GM19324 (cell line): ENCODE measurements at regions not wholly inside any gene's neighbourhood (a gene's known extent, or its start where the extent isn't known, plus 50 kb on each side); places are given as distances from the start of the nearest gene placed in this dataset.
"Not testable (repeated sequence)": the region's sequence is repeated elsewhere in the genome, so short reads cannot be mapped to it uniquely, and the experiment has no call there.

Experiments used
- ATAC-seq: cut with Tn5 transposase; IDR thresholded peaks from one replicate; pipeline ENCODE4 v1.9.1; 2021; ENCODE audit warnings: mild to moderate bottlenecking, moderate library complexity; ENCODE audit not compliant: unreplicated experiment, low FRiP score

DNA sequence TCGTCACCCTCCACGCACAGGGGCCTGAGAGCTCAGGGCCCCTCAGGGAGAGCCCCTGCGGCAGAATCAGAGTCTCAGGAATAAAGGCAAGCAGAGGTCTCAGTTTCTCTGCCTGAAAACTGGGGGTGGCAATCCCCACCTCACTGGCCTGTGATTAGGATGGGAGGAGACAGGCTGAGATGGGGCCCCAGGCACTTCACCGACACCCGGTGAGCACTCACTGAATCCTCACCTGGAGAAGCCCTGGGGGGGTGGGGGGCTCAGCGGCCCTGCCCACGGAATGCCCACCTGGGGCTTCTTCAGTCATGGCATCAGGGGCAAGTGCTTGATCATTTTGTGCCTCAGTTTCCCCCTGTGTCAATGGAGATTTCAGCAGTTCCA is 192.0 kb downstream of the LAT start:
- ATAC-seq: not testable (repeated sequence)

DNA sequence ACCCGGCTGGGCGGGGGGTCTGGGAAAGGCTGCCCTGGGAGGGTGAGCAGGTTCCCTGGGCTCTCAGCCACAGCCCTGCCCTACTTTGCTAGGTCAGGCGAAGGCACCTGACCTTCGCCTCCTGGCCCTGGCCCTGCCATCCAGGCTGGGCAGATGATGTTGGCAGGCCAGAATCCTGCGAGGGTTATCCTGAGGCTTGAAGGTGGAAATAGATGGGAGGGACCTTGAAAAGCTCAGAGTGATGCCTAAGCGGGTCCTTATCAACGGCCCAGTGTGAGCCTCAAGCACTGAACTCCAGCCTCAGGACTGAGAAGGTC is 191.3 kb downstream of the LAT start:
- not testable (repeated sequence) for ATAC-seq

DNA sequence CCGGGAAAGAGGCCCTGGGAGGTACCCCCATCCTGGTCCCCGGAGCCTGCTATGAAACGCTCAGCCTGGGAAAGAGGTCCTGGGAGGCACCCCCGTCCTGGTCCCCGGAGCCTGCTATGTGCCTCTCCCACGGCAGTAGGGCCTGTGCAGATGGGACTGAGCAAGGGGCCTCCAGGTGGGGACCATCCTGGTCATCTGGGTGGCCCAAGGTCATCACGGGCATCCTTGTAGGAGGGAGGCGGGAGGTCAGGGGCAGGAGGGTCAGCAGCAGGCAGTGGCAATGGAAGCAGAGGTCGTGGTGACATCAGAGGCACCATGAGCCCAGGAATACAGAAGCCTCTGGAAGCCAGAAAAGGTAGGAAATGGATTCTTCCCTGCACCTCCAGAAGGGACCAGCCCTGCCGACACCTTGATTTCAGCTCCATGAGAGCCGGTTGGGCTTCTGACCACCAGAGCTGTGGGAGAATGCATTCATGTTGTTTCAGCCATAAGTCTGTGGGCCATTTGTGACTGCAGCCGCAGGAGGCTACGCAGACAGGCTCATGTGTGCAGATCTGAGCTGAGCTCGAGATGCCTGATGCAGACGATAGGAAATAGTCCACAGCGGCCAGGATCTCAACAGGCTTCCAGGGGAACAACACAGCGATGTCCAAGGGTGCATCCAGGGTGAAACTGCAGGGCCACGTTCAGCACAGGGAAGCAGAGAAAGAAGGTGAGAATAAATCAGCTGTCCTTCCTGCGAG is 190.7 kb downstream of the LAT start:
- not testable (repeated sequence) for ATAC-seq

DNA sequence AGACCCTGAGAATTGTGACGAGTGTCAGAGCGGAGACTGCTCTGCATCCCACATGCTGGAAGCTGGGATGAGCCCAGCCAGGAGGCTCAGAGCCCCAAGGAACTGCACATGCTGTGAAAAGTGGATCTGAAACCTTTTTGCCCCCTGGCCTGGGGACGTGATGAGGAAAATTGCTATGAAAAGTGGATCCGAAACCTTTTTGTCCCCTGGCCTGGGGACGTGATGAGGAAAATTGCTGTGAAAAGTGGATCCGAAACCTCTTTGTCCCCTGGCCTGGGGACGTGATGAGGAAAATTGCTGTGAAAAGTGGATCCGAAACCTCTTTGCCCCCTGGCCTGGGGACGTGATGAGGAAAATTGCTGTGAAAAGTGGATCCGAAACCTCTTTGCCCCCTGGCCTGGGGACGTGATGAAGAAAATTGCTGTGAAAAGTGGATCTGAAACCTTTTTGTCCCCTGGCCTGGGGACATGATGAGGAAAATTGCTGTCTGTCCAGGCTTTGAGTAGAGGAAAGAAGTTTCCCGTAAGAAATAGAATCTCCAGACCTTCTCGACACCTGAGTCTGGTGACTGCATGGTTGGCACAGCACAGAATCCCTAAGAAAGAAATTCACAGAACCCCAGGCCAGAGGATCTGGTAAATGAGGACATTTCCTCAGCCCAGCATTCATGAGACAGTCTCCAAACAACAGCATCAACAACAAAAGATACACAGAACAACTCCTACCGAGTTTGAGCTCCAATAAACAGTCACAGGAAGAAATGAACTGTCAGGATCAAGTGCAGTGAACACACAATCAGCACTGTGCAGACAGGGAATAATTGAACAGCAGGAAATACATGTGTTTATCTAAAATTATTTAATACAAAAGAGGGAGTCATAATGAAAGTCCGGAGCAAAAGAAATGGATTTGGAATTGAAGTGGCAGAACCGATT is 188.8 kb downstream of the LAT start:
- ATAC-seq: not testable (repeated sequence)

DNA sequence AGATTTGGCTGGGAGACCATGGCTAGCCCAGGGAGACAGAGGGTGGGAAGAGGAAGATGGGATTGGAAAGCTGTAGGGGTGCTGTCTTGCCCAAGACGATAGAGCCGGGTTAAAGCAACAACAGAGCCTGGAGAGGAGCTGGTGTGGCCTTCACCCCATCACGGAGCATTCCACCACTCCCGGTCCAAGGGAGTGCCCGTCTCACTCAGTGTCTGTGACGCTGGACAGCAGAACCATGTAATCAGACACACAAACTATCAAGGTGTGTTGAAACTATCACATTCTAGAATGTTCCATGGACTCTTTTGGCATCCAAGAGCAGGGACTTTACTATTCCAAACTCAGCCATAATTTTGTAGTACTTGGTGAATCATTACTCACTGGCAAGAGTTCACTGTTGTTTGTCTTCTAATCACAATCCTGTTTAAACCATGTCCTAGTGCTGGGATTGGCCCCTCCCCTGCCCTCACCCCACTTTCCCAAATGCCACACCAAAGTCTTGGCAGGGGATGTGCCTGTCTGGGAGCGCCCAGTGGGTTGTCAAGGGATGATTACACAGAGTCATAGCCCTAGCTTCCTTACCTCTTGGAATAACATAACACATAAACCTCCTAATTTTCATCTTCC is 187.4 kb downstream of the LAT start:
- not testable (repeated sequence) for ATAC-seq

DNA sequence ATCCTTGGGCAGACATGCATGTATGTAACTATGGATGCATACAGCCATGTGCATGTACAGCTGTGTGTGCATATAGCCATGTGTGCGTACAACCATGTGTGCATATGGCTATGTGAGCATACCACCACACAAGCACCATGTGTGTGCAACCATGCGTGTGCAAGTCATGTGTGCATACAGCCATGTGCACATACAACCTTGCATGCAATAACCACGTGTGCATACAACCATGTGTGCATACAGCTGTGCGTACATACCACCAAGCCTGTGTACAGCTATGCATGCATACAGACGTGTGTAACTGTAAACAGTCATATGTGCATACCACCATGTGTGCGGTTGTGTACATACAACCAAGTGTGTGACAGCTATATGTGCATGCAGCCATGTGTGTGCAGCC is 186.4 kb downstream of the LAT start:
- not testable (repeated sequence) for ATAC-seq

DNA sequence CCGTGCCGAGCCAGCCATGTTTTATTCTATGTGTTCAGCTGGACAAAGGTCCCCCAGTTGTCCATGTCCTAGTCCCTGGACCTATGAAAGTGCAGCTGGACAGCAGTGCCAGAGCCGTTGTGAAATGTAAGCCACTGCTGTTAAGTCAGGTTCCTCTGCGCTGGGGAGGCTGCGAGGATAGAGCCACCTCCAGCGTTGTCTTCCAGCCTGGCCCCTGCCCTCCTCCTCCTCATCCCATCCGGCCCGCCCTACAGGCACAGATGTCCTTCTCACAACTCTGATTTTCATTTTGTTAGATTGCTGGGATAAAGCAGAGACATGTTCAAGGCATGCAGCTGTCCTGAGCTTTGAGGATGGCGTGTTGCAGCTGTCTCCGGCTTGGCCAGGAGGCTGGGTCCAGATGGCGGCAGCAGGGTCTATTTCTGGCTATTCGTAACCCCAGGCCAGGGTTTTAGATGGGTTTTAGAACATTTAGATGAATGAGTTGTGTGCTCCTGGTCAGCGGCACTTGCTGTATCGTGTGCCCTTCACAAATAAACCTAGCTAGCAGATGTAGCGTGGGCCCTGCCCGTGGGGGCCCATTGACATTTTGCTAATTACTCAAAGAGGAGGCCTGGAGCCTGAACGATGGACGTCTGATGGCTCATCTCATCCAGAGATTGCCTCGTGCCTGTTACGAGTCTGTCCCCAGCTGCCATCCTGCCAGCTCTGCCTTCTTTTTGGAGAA is 185.7 kb downstream of the LAT start:
- not testable (repeated sequence) for ATAC-seq

DNA sequence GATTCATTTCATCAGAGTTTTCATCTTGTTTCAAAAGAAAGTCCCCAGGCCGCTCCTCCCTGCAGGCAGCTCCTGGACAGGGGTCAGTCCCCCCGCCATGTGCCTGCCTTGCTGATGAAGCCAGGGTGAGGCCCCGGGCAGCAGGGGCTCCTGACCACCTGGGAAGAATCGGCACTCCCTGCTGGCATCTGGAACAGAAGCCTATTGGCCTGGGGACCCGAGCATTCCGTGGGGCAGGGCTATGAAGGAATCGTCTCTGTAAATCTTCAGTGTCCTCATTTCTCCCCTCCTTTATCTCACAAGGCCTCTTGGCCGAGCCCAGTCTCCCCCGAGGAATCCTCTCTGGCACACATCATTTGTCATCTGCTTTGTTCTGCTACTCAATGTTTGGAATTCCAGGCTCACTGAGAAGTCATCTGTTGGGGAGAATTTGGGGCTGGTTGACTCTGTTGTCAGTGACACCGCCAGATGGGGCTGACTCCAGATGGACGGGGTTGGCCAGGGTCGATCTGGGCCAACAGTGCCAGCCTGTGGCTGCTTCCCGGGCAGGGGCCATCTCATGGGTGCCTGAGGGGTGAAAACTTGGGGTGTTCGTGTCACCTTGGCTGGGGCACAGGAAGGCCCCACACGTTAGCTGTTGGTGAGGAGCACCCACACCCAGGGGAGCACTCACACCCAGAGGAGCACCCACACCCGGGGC is 184.6 kb downstream of the LAT start:
- not testable (repeated sequence) for ATAC-seq

DNA sequence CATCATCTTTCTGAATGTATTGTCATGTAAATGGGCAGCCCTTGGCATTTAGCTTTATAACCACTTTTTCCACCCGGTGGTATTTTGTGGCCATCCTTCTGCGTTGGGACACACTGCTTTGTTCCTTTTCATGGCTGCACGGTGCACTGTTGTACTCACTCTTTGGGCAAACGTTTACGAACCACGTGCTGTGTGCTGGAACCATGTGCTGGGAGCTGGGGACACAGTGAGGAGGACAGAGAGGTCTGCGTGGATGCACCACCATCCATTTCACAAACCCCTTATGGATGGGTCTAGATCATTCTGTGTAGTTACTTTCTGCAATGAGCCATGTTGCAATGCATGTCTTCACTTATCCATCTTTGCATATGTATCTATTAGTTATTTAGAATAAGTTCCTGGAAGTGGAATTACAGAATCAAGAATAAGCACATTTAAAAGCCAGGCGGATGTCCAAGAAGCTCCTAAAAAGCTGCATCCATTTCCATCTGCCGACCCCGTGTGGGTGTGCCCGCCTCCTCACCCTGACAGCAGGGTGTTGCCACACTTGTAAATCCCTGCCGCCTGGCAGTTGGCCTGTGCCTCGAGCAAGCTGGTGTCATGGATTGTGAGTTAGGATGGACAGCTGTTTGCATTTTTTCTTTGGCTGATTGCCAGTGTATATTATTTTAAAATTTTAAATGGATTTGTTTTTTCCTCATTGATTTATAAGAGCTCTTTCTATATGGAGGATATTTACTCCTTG is 183.8 kb downstream of the LAT start:
- not testable (repeated sequence) for ATAC-seq

DNA sequence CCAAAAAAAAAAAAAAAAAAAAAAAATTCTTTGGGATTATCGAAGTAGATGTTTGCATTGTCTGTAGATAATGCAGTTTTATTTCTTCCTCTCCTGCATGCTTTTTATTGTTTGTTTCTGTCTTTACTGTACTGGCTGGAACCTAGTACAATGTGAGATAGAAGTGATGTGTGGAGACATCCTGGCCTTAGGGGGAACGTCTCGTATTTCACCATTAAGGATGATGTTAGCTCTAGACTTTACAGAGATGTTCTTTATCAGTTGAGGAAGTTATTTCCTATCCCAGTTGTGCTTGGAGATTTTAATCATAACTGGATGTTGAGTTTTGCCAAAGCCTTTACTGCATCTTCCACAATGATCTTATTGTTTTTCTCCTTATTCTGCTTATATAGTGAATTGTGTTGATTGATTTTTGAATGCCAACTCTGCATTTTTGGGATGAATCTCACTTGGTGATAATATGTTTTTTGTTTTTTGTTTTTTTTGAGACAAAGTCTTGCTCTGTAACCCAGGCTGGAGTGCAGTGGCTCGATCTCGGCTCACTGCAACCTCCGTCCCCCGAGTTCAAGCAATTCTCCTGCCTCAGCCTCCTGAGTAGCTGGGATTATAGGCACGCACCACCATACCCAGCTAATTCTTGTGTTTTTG is 179.7 kb downstream of the LAT start:
- ATAC-seq: not testable (repeated sequence)

DNA sequence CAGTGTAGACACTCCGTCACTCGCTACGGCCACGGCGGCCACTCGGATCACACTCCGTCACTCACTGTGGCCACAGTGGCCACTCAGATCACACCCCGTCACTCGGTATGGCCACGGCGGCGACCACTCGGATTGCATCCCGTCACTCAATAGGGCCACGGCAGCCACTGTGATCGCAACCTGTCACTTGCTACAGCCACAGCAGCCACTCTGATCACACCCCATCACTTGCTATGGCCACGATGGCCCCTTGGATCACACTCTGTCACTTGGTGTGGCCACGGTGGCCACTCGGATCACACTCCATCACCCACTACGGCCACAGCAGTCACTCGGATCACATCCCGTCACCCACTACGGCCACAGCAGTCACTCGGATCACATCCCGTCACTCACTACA is 175.3 kb downstream of the LAT start:
- not testable (repeated sequence) for ATAC-seq

DNA sequence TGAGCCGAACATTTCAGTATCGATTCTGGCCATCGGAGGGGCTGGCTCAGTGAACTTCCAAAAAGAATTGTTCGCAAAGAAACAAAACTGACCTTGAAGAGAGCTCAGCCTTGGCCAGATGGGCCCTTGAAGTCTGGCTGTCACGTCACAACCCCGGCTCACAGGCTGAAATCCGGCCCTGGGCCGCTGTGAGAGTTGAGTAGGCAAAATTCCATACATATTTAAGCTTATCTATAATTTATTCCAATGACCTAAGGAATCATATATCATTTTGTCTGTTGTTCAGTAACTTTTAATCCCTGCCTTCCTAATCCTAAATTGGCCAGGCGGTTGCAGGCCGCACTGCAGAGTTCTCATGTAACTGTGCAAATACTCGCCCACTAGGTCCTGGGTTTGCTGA is 174.8 kb downstream of the LAT start:
- not testable (repeated sequence) for ATAC-seq

DNA sequence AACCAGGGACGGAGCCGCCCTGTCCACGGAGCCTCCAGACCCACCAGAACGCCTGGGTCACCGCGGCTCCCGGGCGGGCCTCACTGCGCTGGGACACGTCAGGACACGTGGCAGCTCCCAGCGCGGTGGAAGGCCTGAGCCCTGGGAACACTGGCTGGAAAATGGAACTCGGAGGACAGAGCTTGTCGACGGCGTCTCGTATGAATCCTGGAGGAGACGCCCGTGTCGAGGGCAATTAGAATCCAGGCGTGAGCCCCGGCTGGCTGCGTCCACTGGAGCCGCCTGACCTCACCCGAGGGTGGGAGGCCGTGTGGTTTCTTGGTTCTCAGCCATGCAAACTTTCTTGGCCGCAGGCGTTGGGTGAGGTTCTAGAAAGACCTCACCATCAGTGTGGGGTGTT is 173.9 kb downstream of the LAT start:
- ATAC-seq: no peak

DNA sequence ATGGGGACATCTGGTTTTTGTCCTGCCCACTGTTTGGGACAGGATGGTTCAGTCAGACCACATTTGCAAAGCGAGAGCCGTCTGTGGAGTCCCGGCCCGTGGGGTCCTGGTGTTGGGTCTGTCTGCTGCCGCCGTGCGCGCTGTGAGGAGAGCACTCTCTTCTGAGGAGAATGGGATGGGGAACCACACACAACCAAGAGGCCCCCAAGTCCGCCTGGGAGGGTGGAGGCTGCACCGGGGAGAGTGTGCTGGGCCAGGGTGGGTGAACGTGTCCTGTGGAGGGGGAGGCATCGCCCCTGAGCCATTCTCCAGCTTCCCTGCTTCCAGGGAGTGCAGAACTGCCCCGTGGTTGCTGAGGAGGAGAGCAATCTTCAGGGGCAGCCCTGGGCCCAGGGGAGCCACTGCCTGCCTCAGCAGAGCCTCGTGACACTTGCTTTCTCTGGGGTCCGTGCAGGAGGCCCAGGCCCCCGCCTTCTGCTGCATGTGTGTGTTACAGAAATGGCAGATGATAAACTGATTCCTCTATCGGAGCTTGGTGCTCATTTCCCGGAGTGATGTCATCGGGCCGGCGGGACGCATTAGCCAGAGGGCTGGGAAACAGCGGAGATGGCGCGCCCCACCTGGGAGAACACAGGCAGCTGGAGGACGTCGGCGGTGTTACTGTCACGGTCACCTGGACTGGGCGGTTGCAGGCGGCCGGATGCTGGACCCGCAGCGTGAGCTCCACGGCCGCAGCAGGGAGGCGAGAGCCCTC is 173.4 kb downstream of the LAT start:
- not testable (repeated sequence) for ATAC-seq

DNA sequence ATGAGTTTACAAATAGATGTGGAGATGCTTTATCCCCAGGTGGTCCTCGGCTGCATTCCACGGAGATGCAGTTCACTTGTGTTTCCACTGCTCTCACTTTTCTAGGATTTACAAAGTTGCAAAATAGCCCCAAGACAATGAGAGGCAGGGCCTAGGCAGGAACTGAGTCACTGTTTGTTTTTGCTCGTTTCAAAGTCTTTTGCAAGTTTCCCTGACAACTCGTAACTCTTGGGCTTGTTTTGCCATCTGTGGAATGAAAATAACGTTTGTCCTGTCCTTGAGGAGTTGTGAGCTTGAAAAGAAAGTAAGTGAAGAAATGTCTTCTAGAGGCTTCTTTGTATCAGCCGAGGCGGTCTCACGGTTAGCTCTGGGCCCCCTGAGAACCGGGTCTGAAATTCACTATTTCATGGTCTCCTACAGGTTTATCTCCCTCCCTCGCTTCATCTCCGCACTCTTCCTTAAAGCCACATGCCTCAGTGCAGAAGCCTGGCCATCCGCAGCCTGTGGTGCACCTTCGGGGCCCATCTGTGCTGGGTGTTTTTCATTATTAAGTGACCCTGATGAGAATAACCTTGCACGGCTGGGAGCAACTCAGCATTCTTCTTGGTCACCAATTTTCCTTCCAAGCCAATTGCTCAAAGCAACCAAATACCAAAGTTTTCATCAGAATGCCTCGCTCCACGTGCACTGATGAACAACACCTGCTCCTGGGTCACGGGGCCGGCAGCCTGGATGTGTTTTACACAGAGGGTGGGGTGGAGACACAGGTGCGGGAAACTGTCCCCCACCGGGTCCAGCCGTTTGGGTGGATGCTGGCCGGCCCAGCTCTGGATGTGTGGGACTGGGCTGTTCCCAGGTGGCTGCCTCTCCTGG is 172.4 kb downstream of the LAT start:
- not testable (repeated sequence) for ATAC-seq

DNA sequence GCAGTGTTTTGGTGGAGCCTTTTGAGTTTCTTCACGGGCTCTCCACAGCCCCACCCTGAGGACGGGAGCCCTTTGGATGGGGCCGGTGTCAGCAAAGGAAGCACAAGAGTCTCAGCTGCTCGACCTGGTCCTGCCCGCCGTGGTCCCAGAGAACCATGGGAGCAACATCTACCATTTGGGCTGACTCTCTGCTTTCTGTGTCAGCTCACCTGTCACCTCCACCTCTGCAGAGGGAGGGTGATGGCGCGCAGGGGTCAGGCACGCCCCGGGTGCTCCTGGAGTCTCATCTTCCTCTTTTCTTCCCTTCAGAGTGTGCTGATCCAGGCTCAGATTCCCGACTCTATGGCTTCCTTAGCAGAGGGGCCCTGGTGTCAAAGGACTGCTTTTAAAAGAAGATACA is 171.7 kb downstream of the LAT start:
- no peak for ATAC-seq

DNA sequence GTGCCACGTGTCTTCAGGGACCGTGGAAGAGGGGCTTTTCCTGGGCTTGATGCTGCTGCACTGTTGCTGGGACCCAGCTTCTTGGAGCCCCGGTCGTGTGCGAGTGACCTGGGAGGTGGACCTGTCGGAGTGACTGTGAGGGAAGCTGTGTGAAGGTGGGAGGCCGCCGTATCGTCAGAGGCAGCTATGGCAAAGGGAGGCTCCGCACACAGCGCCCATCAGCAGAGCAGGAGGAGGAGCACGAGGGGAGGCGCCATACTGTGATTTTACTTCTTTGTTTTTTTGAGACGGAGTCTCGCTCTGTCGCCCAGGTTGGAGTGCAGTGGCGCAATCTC is 171.0 kb downstream of the LAT start:
- not testable (repeated sequence) for ATAC-seq
